Endothelial cell of umbilical vein (primary cell): ENCODE measurements at regions not wholly inside any gene's neighbourhood (a gene's known extent, or its start where the extent isn't known, plus 50 kb on each side); places are given as distances from the start of the nearest gene placed in this dataset.

ENCODE experiments used
- BruUV-seq: library from RNA; stranded (reverse); fragments of 400-500 nt; replicated peaks from 2 replicates; lab custom pipeline; 2021; lab: Mats Ljungman, UMichigan
- CTCF ChIA-PET: fragments of 300-600, 350-600 bp; sonication (Branson Sonifier 250); formaldehyde crosslinking; loops from one replicate; lab custom pipeline; 2021; ENCODE audit warnings: antibody characterized with exemption, inconsistent platforms; lab: Charles Lee
- POLR2A ChIA-PET: fragments of 300-600, 350-600 bp; sonication (Branson Sonifier 250); formaldehyde crosslinking; loops from one replicate; lab custom pipeline; 2021; ENCODE audit warnings: antibody characterized with exemption, inconsistent platforms; lab: Charles Lee
- DNase-seq: peaks from one replicate; pipeline ENCODE4 v3.0.0-alpha.2; 2011; ENCODE audit warnings: low read depth, low spot score
- FAIRE-seq: peaks from 2 replicates; lab custom pipeline; 2011; peaks lifted over from hg19 to GRCh38; lab: Jason Lieb, UNC
- H2AFZ ChIP-seq: 2 replicates; pipeline ENCODE4 v1.6.0; 2012; ENCODE audit warnings: low read depth, low read length, control low read depth, inconsistent platforms
- H3K27ac ChIP-seq: 2 replicates; pipeline ENCODE4 v1.5.1; 2011; ENCODE audit warnings: low read depth, mild to moderate bottlenecking, control low read depth, low read length, moderate library complexity; ENCODE audit not compliant: insufficient read depth
- H3K27me3 ChIP-seq, 2 experiments: 2 replicates each; pipeline versions ENCODE4 v1.6.0 to v1.6.1; 2011; ENCODE audit warnings: low read length in 2 of 2, mixed read lengths in 1 of 2; ENCODE audit not compliant: control insufficient read depth in 2 of 2, insufficient read depth in 2 of 2
- H3K36me3 ChIP-seq, 2 experiments: 2 replicates in 1 of 2; 3 replicates in 1 of 2; pipeline ENCODE4 v1.5.1; 2011; ENCODE audit warnings: low read length in 2 of 2, mild to moderate bottlenecking in 1 of 2, moderate library complexity in 1 of 2; ENCODE audit not compliant: control insufficient read depth in 2 of 2, insufficient read depth in 2 of 2; ENCODE audit errors: extremely low read depth in 1 of 2
- H3K4me1 ChIP-seq: 3 replicates; pipeline ENCODE4 v1.5.1; 2011; ENCODE audit warnings: mild to moderate bottlenecking, low read length; ENCODE audit not compliant: control insufficient read depth, insufficient read depth; ENCODE audit errors: extremely low read depth
- H3K4me2 ChIP-seq: 2 replicates; pipeline ENCODE4 v1.6.1; 2011; ENCODE audit warnings: low read length, control low read depth, mixed read lengths; ENCODE audit not compliant: insufficient read depth
- H3K4me3 ChIP-seq, 3 experiments: fragments of 200-600 bp in 1 of 3; sonication (generic), shearing (Covaris generic) in 1 of 3; replicated peaks in 1 of 3; 2 replicates each; pipeline ENCODE4 v1.5.1; 2011 to 2016; ENCODE audit warnings: control low read depth in 3 of 3, low read length in 3 of 3, mild to moderate bottlenecking in 2 of 3, inconsistent platforms in 1 of 3, low read depth in 1 of 3, moderate library complexity in 1 of 3; ENCODE audit not compliant: insufficient read depth in 1 of 3
- H3K79me2 ChIP-seq: 2 replicates; pipeline ENCODE4 v1.6.0; 2012; ENCODE audit warnings: low read length, inconsistent platforms; ENCODE audit not compliant: control insufficient read depth, insufficient read depth
- H3K9ac ChIP-seq: replicated peaks from 2 replicates; pipeline ENCODE3; 2011; ENCODE audit warnings: low read length, control low read depth; ENCODE audit not compliant: insufficient read depth; ENCODE audit errors: extremely low read depth
- H3K9me1 ChIP-seq: replicated peaks from 3 replicates; pipeline ENCODE4 v1.6.0; 2011; ENCODE audit warnings: mild to moderate bottlenecking, low read length; ENCODE audit not compliant: control insufficient read depth, insufficient read depth; ENCODE audit errors: extremely low read depth
- H3K9me3 ChIP-seq: replicated peaks from 2 replicates; pipeline ENCODE4 v1.5.1; 2012; ENCODE audit warnings: low read length, inconsistent platforms; ENCODE audit not compliant: control insufficient read depth, insufficient read depth
- H4K20me1 ChIP-seq: replicated peaks from 2 replicates; pipeline ENCODE3; 2011; ENCODE audit warnings: mild to moderate bottlenecking, low read length; ENCODE audit not compliant: control insufficient read depth, insufficient read depth; ENCODE audit errors: extremely low read depth
- EZH2 ChIP-seq: IDR thresholded peaks from 2 replicates; pipeline ENCODE4 v1.6.1; 2012; ENCODE audit warnings: borderline replicate concordance, low read depth, mild to moderate bottlenecking, moderate library complexity, low read length, inconsistent platforms; ENCODE audit not compliant: severe bottlenecking
- FOS ChIP-seq: IDR thresholded peaks from 2 replicates; pipeline ENCODE4 v1.6.1; 2011; ENCODE audit warnings: mild to moderate bottlenecking, low read length, moderate library complexity, borderline replicate concordance; ENCODE audit not compliant: insufficient read depth
- GATA2 ChIP-seq: IDR thresholded peaks from 2 replicates; pipeline ENCODE4 v1.7.0; 2011; ENCODE audit warnings: low read depth, mild to moderate bottlenecking, moderate library complexity, mixed read lengths, low read length; ENCODE audit not compliant: insufficient read length, insufficient read depth
- JUN ChIP-seq: IDR thresholded peaks from 2 replicates; pipeline ENCODE4 v1.6.1; 2011; ENCODE audit warnings: borderline replicate concordance, low read depth; ENCODE audit not compliant: insufficient read length, insufficient read depth
- MYC ChIP-seq: IDR thresholded peaks from one replicate; pipeline ENCODE4 v1.6.1; 2011; ENCODE audit warnings: mild to moderate bottlenecking, low read depth, low read length
- POLR2A ChIP-seq: IDR thresholded peaks from 2 replicates; pipeline ENCODE4 v1.6.1; 2012; ENCODE audit warnings: low read depth, mild to moderate bottlenecking, control low read depth, low read length
- POLR2AphosphoS5 ChIP-seq: IDR thresholded peaks from 2 replicates; pipeline ENCODE4 v1.6.1; 2012; ENCODE audit warnings: low read depth, mild to moderate bottlenecking, control low read depth, low read length, moderate library complexity; ENCODE audit not compliant: insufficient read depth
- dilution Hi-C: fragments of 300-500 bp; cut with MboI; formaldehyde crosslinking; loops from one replicate; pipeline ENCODE4 v1.15.0; 2019; ENCODE audit warnings: low sequenced_read_pairs; ENCODE audit not compliant: extremely low pct_ligation_motif_present
- intact Hi-C: fragments of 100-400 bp; cut with micrococcal nuclease; formaldehyde crosslinking; loops from one replicate; pipeline ENCODE4 v1.10.0; 2022
- TF ChIP-seq, protein P1 (sequence below): IDR thresholded peaks from 2 replicates; pipeline ENCODE4 v1.6.1; 2011; ENCODE audit not compliant: insufficient read depth, insufficient read length
- TF ChIP-seq, protein P2 (sequence below), 2 donors: IDR thresholded peaks; 1 replicate in 1 of 2; 2 replicates in 1 of 2; pipeline ENCODE4 v1.5.1; 2011; ENCODE audit warnings: low read length in 2 of 2, mild to moderate bottlenecking in 2 of 2, moderate library complexity in 2 of 2, control low read depth in 1 of 2, inconsistent platforms in 1 of 2, low read depth in 1 of 2; ENCODE audit not compliant: insufficient read depth in 1 of 2; ENCODE audit errors: extremely low read depth in 1 of 2

DNA sequence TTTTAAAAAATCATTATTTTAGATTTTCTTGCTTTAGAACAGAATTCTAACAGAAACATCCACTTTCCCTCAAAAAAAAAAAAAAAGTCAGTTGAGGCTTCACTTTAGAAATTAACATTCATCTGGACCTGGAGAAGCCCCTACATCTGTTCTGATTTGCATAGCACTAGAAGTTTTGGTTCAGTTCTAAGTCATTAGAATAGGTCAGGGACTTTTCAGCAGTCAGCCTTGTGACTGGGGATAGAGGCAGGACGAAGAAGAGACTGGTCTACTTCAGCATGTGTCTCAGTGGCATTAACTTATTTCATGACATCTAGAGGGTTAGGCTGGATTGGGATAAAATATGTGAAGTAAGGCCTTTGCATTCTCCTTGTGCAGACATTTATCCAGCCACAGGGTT is 215.8 kb upstream of the DAB2 start:
- peaks cover 8% of the 10 kb centered on the region for H3K4me1 ChIP-seq
- ChIA-PET POLR2A (no interaction called here), CTCF (no interaction called here)
- no peaks in the 10 kb centered on the region for H4K20me1 ChIP-seq
- H3K27me3 ChIP-seq, result no peaks in the 10 kb centered on the region
- H2AFZ ChIP-seq, result no peak overlapping the region
- H3K27ac ChIP-seq, result no peak overlapping the region
- H3K4me3 ChIP-seq, result no peak overlapping the region
- no peak overlapping the region for H3K4me2 ChIP-seq
- TF ChIP-seq FOS, result no peak
- TF ChIP-seq, protein P1, sequence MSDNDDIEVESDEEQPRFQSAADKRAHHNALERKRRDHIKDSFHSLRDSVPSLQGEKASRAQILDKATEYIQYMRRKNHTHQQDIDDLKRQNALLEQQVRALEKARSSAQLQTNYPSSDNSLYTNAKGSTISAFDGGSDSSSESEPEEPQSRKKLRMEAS, result no peak
- no peak for TF ChIP-seq GATA2
- no peak for TF ChIP-seq POLR2A
- BruUV-seq, result no TSS peak
- no peak overlapping the region for H3K9ac ChIP-seq
- no peaks in the 10 kb centered on the region for H3K79me2 ChIP-seq
- no peaks in the 10 kb centered on the region for H3K36me3 ChIP-seq
- FAIRE-seq, result no peak
- no peak for DNase-seq
- H3K9me3 ChIP-seq, result no peaks in the 10 kb centered on the region
- intact Hi-C loops (no loop called here), dilution Hi-C loops (no loop called here)
- no peaks in the 10 kb centered on the region for H3K9me1 ChIP-seq

DNA sequence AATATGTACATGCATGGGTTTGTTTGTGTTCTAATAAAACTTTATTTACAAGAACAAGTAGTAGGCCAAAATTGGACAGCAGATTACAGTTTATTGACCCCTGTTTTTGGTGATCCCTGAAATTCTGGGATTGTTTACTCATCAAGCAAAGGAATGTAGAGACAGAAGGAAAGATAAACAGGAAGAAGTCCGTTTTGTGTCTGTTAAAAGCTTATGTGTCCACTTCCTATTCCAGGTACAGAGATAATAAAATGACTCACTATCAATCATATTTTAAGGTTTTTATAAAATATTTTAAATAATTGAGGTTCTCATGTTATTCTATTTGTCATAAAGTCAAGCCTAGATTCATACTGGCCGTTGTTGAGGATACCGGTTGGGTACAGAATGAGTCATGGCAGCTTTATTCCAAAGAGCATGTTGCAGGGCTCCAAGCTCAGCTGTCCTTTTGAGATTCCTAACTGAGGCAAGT is 214.9 kb upstream of the DAB2 start:
- dilution Hi-C loops, result no loop called here
- DNase-seq, result peak; percentile 28
- H2AFZ ChIP-seq, result peak overlapping the region; percentile 20

More for the DNA sequence above, 214.9 kb upstream of the DAB2 start:
- H3K9ac ChIP-seq, result no peak overlapping the region
- no peaks in the 10 kb centered on the region for H3K36me3 ChIP-seq
- CTCF ChIA-PET, result interaction anchor here (1.2 kb wide), 1 partner anchor 11 kb away, joined by 4 read pairs; no protein-coding TSS in a partner anchor
- no peaks in the 10 kb centered on the region for H3K79me2 ChIP-seq
- no peak for TF ChIP-seq POLR2A
- TF ChIP-seq GATA2, result peak; percentile 7
- no peak for TF ChIP-seq MYC
- TF ChIP-seq FOS, result peak; percentile 82
- no peak for TF ChIP-seq EZH2
- TF ChIP-seq, protein P2, sequence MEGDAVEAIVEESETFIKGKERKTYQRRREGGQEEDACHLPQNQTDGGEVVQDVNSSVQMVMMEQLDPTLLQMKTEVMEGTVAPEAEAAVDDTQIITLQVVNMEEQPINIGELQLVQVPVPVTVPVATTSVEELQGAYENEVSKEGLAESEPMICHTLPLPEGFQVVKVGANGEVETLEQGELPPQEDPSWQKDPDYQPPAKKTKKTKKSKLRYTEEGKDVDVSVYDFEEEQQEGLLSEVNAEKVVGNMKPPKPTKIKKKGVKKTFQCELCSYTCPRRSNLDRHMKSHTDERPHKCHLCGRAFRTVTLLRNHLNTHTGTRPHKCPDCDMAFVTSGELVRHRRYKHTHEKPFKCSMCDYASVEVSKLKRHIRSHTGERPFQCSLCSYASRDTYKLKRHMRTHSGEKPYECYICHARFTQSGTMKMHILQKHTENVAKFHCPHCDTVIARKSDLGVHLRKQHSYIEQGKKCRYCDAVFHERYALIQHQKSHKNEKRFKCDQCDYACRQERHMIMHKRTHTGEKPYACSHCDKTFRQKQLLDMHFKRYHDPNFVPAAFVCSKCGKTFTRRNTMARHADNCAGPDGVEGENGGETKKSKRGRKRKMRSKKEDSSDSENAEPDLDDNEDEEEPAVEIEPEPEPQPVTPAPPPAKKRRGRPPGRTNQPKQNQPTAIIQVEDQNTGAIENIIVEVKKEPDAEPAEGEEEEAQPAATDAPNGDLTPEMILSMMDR (IDR thresholded peaks at IDR 0.05; ENCODE audit: extremely low read depth in 1 of 2, insufficient read depth in 1 of 2, low read depth in 1 of 2, low read length in 2 of 2), result no peak
- TF ChIP-seq POLR2AphosphoS5, result no peak
- TF ChIP-seq, protein P1, result no peak
- peak; percentile 23 for TF ChIP-seq JUN
- no peak overlapping the region for H3K4me3 ChIP-seq
- H3K4me1 ChIP-seq, result peaks cover 8% of the 10 kb centered on the region
- H3K27ac ChIP-seq, result peak overlapping the region; percentile 20
- FAIRE-seq, result peak; percentile 77
- H3K9me3 ChIP-seq, result no peaks in the 10 kb centered on the region
- POLR2A ChIA-PET, result no interaction called here
- no peaks in the 10 kb centered on the region for H3K27me3 ChIP-seq
- peak overlapping the region; percentile 18 for H3K4me2 ChIP-seq
- intact Hi-C loops, result no loop called here
- no TSS peak for BruUV-seq
- no peaks in the 10 kb centered on the region for H3K9me1 ChIP-seq
- H4K20me1 ChIP-seq, result no peaks in the 10 kb centered on the region
